SW 1271 (cell line): ENCODE measurements at regions not wholly inside any gene's neighbourhood (a gene's known extent, or its start where the extent isn't known, plus 50 kb on each side); places are given as distances from the start of the nearest gene placed in this dataset.

Source experiments
- DNase-seq, 2 experiments: peaks; one replicate each; lab custom pipeline; 2025; lab: John Stamatoyannopoulos, UW

DNA sequence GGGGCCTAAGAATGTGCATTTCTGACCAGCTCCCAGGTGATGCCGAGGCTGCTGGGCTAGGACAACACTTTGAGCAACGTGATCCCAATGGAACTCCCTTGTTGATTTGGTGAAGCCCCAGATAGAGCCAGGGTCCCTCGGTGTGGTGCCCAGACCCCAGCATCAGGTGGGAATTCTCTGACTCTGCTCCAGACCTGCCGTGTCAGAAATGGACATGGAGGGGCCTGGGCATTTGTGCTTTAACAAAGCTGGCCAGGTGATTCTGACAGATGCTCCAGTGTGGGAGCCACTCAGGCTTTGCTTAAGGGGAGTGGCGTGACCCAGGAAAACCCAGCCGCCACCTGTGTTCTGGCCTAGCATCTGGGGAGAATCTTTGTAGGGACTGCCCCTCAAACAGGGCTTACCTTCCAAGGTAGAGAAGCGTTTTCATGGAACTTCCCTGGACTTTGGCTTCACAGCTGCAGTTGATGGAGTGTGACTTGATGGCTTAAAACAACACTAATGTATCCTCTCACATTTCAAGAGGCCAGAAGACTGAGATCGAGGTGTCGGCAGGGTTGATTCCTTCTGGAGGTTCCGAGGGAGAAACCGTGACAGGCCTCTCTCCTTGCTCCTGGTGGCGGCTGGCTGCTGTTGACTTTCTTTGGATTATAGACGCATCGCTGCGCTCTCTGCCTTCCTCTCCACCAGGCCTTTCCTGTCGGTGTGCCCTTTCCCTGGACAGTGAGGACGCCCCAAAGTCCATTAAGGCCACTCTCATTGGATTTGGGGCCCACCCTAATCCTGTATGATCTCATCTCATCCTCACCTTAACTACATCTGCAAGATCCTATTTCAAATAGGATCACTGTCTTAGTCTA is 57.0 kb upstream of the HDAC4 start:
- no peak for DNase-seq

DNA sequence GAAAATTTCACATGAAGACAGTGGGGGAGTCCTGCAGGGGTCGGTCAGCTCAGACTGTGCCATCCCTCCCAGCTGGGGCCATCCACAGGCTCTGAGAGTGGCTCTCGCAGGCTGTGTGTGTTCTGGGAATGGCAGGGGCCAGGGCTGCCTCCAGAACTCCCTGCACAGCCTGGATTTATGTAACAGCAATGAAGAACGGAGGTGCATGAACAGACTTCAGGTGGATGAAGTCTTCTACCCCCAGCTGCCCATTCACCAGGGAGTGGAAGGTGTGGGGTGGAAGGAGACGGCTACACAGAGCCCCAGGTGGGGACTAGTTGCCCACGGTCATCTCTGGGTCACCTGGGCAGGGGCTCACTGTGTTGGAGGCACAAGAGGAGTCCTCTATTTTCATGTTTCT is 56.1 kb upstream of the HDAC4 start:
- DNase-seq = no peak

DNA sequence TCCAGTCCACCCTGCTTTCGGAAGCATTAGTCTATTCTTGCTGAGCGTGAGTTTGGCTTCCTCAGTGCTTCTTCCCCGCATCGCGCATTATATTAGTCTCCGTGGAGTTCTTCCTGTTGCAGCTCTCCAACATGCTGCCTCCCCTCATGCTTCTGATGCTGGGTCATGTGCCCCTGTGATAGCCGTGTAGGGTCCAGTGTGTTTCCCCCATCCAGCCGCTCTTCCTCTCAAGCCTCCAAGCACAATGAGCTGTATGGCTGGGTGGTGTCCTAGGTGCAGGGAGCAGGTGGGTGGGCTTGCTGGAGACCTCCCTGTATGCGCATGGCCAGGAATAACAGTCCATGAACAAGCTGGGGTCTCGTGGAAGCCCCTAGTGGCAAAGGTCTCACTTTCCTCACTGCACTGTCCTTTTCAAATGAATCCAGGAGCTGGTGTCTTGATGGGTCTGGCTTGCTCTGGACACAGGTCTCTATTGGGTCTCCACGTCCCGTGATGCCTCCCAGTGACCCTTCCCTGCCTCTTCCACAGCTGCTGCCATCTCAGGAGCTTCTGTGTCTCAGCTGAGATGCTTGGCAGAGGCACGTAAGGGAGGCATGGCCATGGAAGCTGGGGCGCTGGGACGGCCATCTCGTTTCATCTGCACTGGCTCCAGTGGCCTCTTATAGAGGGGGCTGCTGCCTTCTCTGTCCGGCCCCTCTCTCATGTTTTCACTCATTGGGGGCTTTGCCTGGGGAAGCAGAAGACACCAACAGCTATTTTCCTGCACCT is 54.8 kb upstream of the HDAC4 start:
- no peak for DNase-seq

DNA sequence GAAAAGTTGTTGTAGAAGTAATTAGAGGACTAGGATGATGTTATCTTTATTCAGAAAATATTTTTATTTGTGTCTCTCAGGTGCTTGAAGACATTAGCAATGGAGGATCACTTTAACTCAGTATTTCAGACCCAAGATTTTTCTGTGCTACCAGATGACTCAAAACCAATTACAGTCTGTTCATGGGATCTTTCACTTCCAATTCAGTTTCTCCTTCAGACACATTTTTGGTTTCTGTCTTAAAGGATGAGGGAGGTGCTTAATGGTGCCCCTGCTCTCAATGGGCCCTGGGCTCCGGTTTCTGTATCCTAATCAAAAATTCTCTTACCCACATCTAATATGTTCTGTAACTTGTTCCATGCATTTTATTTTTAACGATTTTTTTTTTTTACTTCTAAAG is 53.7 kb upstream of the HDAC4 start:
- DNase-seq = no peak
